ENCODE measurements at regions not wholly inside any gene's neighbourhood (a gene's known extent, or its start where the extent isn't known, plus 50 kb on each side); places are given as distances from the start of the nearest gene placed in this dataset.

DNA sequence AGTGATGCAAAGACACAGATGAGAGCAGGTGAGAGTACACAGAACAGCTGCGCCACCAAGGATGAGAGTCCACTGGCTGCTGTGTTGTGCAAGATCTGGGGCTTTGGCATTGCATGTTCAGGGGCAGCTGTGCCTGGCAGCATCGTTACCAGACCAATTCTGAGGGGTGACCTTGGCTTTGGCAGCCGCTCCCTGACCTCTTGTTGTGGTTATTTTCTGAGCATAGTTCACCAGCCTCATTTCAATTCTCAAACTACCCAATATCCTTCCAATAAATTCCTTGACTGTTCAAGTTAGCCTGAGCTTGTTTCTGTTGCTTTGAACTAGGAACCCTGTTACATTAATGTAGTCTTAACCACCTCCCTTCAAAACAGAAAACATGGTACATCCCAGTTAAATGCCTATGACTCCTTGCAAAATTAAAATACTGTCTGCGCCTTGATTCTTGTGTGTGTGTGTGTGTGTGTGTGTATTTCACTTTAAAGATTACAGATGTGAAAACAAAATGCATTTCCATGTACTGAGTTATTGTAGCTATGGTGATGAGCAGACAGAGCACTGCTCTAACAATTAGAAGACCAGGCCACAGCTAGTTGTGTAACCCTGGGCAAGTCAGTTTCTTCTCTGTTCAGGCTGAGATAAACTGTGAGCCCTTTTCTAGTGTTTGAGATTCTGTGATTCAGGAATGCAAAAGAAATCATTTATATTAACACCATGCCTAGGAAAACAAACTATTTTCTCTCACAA lies 106.3 kb upstream of the GUCA2B start:
- TF ChIP-seq EZH2 (IDR thresholded peaks at IDR 0.05; ENCODE audit: low read length, unreplicated experiment) (no peak), EZH2phosphoT487 (IDR thresholded peaks at IDR 0.05; ENCODE audit: borderline replicate concordance, low read length) (no peak)
- TF ChIP-seq, protein P1, sequence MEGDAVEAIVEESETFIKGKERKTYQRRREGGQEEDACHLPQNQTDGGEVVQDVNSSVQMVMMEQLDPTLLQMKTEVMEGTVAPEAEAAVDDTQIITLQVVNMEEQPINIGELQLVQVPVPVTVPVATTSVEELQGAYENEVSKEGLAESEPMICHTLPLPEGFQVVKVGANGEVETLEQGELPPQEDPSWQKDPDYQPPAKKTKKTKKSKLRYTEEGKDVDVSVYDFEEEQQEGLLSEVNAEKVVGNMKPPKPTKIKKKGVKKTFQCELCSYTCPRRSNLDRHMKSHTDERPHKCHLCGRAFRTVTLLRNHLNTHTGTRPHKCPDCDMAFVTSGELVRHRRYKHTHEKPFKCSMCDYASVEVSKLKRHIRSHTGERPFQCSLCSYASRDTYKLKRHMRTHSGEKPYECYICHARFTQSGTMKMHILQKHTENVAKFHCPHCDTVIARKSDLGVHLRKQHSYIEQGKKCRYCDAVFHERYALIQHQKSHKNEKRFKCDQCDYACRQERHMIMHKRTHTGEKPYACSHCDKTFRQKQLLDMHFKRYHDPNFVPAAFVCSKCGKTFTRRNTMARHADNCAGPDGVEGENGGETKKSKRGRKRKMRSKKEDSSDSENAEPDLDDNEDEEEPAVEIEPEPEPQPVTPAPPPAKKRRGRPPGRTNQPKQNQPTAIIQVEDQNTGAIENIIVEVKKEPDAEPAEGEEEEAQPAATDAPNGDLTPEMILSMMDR (conservative IDR thresholded peaks at IDR 0.05; ENCODE audit: low read depth, low read length) = no peak
- H3K79me2 ChIP-seq (ENCODE audit: low read length) = no peaks in the 10 kb centered on the region
- no peak overlapping the region for H3K27ac ChIP-seq (ENCODE audit: low read length)
- H3K27me3 ChIP-seq (ENCODE audit: low read length) = no peaks in the 10 kb centered on the region
- H3K4me2 ChIP-seq (ENCODE audit: low read length) = no peak overlapping the region
- no peaks in the 10 kb centered on the region for H3K4me1 ChIP-seq (ENCODE audit: insufficient read depth, low read length)
- H4K20me1 ChIP-seq (ENCODE audit: low read length) = no peaks in the 10 kb centered on the region
- H3K4me3 ChIP-seq (ENCODE audit: low read length) = no peak overlapping the region
- H3K36me3 ChIP-seq (ENCODE audit: low read depth, low read length) = no peaks in the 10 kb centered on the region
- ChIA-PET POLR2A (ENCODE audit: unreplicated experiment) (no interaction called here), CTCF (no interaction called here)
- H3F3A ChIP-seq (ENCODE audit: low read length, unreplicated experiment) = no peaks in the 10 kb centered on the region
- no peaks in the 10 kb centered on the region for H3K9me2 ChIP-seq (replicated peaks; ENCODE audit: low read length)
- no peaks in the 10 kb centered on the region for H3K9me3 ChIP-seq (ENCODE audit: low read length)
- H2AFZ ChIP-seq (ENCODE audit: low read length) = no peak overlapping the region
- intact Hi-C loops (cut with micrococcal nuclease) = no loop called here
- no peak overlapping the region for H3K9ac ChIP-seq (ENCODE audit: low read length)
- no TSS peak for BruUV-seq (replicated peaks)
- DNase-seq (no peak), ATAC-seq (no peak)

DNA sequence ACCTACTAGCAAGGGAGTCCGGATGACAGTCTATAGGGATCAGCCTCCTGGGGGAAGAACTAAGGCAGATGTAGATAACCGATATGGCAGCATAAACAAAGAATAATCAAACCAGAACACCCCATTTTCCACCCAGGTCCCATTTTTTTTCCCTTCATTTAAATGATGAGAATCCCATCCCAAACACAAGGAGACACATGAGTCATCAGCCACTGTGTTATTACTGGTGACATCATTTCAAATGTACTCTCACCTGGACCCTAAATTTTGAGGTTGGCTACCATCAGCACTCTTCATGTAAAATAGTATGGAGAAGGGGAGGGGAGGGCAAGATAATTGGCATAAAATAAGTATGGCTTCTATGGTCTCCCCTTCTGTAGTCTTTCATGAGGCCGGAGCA lies 108.9 kb upstream of the GUCA2B start:
- Histone ChIP-seq H3K36me3 (ENCODE audit: low read depth, low read length) (no peaks in the 10 kb centered on the region), H3K9ac (ENCODE audit: low read length) (no peak overlapping the region), H3K9me2 (replicated peaks; ENCODE audit: low read length) (no peaks in the 10 kb centered on the region), H4K20me1 (ENCODE audit: low read length) (no peaks in the 10 kb centered on the region), H3K27ac (ENCODE audit: low read length) (no peak overlapping the region), H3K4me3 (ENCODE audit: low read length) (no peak overlapping the region), H3K27me3 (ENCODE audit: low read length) (no peaks in the 10 kb centered on the region), H3F3A (ENCODE audit: low read length, unreplicated experiment) (no peaks in the 10 kb centered on the region), H3K4me1 (ENCODE audit: insufficient read depth, low read length) (no peaks in the 10 kb centered on the region), H3K79me2 (ENCODE audit: low read length) (no peaks in the 10 kb centered on the region), H3K4me2 (ENCODE audit: low read length) (no peak overlapping the region), H3K9me3 (ENCODE audit: low read length) (no peaks in the 10 kb centered on the region), H2AFZ (ENCODE audit: low read length) (no peak overlapping the region)
- ATAC-seq = no peak
- TF ChIP-seq, protein P1 (conservative IDR thresholded peaks at IDR 0.05; ENCODE audit: low read depth, low read length) = no peak
- TF ChIP-seq EZH2phosphoT487 (IDR thresholded peaks at IDR 0.05; ENCODE audit: borderline replicate concordance, low read length) = no peak
- TF ChIP-seq EZH2 (IDR thresholded peaks at IDR 0.05; ENCODE audit: low read length, unreplicated experiment) = no peak
- ChIA-PET CTCF (no interaction called here), POLR2A (ENCODE audit: unreplicated experiment) (no interaction called here)
- BruUV-seq (replicated peaks) = no TSS peak
- DNase-seq = peak; percentile 8
- intact Hi-C loops (cut with micrococcal nuclease) = no loop called here

DNA sequence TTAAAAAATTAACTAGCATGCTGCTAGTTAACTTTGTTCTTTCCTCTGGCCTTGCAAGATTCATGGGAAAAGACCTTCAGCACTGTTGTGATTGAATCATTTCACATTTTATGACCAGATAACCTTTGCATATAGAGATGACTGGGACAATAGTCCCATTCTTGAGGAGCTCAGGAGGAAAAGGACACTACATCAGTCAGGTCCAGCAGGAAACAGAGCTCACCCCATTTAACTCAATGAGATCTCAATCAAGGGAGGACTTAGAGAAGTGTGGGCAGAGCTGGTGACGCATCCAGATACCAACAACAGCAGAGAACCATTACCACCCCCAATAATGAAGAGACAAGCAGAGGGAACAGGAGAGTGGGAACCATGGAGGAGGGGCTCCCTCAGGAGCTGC lies 109.4 kb upstream of the GUCA2B start:
- ChIA-PET CTCF (no interaction called here), POLR2A (ENCODE audit: unreplicated experiment) (no interaction called here)
- DNase-seq = no peak
- no peaks in the 10 kb centered on the region for H3F3A ChIP-seq (ENCODE audit: low read length, unreplicated experiment)
- no peak overlapping the region for H3K9ac ChIP-seq (ENCODE audit: low read length)
- BruUV-seq (replicated peaks) = no TSS peak
- ATAC-seq = no peak
- no peaks in the 10 kb centered on the region for H3K27me3 ChIP-seq (ENCODE audit: low read length)
- H3K9me2 ChIP-seq (replicated peaks; ENCODE audit: low read length) = no peaks in the 10 kb centered on the region
- no peaks in the 10 kb centered on the region for H3K79me2 ChIP-seq (ENCODE audit: low read length)
- intact Hi-C loops (cut with micrococcal nuclease) = no loop called here
- no peaks in the 10 kb centered on the region for H3K4me1 ChIP-seq (ENCODE audit: insufficient read depth, low read length)
- no peak overlapping the region for H3K4me2 ChIP-seq (ENCODE audit: low read length)
- no peaks in the 10 kb centered on the region for H4K20me1 ChIP-seq (ENCODE audit: low read length)
- no peaks in the 10 kb centered on the region for H3K36me3 ChIP-seq (ENCODE audit: low read depth, low read length)
- no peaks in the 10 kb centered on the region for H3K9me3 ChIP-seq (ENCODE audit: low read length)
- no peak overlapping the region for H3K27ac ChIP-seq (ENCODE audit: low read length)
- H3K4me3 ChIP-seq (ENCODE audit: low read length) = no peak overlapping the region
- no peak overlapping the region for H2AFZ ChIP-seq (ENCODE audit: low read length)
- no peak for TF ChIP-seq EZH2phosphoT487 (IDR thresholded peaks at IDR 0.05; ENCODE audit: borderline replicate concordance, low read length)
- TF ChIP-seq EZH2 (IDR thresholded peaks at IDR 0.05; ENCODE audit: low read length, unreplicated experiment) = no peak
- TF ChIP-seq, protein P1 (conservative IDR thresholded peaks at IDR 0.05; ENCODE audit: low read depth, low read length) = no peak
